ENCODE measurements at regions not wholly inside any gene's neighbourhood (a gene's known extent, or its start where the extent isn't known, plus 50 kb on each side); places are given as distances from the start of the nearest gene placed in this dataset.

DNA sequence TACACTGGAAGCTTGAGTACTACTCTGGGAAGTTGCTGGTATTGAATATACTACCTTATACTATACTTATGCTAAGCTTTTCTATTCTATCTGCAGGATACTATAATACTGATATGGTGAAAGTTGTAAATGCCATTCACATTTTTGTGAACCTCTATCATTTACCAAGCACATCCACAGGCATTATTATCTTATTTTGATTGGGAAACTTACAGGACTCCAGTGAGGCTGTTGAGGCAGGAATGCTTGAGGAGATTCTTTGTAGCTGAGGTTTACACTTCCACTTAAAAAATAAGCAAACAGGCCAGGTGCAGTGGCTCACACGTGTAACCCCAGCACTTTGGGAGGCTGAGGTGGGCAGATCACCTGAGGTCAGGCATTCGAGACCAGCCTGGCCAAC is 442.9 kb downstream of the QKI start (continued):
- TF ChIP-seq, protein P1, sequence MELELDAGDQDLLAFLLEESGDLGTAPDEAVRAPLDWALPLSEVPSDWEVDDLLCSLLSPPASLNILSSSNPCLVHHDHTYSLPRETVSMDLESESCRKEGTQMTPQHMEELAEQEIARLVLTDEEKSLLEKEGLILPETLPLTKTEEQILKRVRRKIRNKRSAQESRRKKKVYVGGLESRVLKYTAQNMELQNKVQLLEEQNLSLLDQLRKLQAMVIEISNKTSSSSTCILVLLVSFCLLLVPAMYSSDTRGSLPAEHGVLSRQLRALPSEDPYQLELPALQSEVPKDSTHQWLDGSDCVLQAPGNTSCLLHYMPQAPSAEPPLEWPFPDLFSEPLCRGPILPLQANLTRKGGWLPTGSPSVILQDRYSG (tag; conservative IDR thresholded peaks at IDR 0.05; ENCODE audit: low read depth), result no peak
- TF ChIP-seq, protein P2, sequence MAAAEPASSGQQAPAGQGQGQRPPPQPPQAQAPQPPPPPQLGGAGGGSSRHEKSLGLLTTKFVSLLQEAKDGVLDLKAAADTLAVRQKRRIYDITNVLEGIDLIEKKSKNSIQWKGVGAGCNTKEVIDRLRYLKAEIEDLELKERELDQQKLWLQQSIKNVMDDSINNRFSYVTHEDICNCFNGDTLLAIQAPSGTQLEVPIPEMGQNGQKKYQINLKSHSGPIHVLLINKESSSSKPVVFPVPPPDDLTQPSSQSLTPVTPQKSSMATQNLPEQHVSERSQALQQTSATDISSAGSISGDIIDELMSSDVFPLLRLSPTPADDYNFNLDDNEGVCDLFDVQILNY (CRISPR knock-in tag; IDR thresholded peaks at IDR 0.05), result no peak
- TF ChIP-seq TARDBP (IDR thresholded peaks at IDR 0.05) (no peak), NCOR1 (IDR thresholded peaks at IDR 0.05) (no peak), RBM22 (IDR thresholded peaks at IDR 0.05; ENCODE audit: low read depth, low read length, poor library complexity, severe bottlenecking) (no peak), SMAD1 (IDR thresholded peaks at IDR 0.05; ENCODE audit: low read depth, low read length, partially characterized antibody) (no peak), SMARCA5 (IDR thresholded peaks at IDR 0.05) (no peak), PURB (CRISPR knock-in tag; IDR thresholded peaks at IDR 0.05; ENCODE audit: low read depth) (no peak), TCF3 (CRISPR knock-in tag; IDR thresholded peaks at IDR 0.05) (no peak)
- TF ChIP-seq, protein P3, sequence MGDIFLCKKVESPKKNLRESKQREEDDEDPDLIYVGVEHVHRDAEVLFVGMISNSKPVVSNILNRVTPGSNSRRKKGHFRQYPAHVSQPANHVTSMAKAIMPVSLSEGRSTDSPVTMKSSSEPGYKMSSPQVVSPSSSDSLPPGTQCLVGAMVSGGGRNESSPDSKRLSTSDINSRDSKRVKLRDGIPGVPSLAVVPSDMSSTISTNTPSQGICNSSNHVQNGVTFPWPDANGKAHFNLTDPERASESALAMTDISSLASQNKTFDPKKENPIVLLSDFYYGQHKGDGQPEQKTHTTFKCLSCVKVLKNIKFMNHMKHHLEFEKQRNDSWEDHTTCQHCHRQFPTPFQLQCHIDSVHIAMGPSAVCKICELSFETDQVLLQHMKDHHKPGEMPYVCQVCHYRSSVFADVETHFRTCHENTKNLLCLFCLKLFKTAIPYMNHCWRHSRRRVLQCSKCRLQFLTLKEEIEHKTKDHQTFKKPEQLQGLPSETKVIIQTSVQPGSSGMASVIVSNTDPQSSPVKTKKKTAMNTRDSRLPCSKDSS (IDR thresholded peaks at IDR 0.05; ENCODE audit: low read depth, partially characterized antibody), result no peak
- TF ChIP-seq, protein P4, sequence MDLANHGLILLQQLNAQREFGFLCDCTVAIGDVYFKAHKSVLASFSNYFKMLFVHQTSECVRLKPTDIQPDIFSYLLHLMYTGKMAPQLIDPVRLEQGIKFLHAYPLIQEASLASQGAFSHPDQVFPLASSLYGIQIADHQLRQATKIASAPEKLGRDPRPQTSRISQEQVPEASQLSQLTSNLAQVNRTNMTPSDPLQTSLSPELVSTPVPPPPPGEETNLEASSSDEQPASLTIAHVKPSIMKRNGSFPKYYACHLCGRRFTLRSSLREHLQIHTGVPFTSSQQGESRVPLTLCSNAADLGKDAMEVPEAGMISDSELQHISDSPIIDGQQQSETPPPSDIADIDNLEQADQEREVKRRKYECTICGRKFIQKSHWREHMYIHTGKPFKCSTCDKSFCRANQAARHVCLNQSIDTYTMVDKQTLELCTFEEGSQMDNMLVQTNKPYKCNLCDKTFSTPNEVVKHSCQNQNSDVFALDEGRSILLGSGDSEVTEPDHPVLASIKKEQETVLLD (IDR thresholded peaks at IDR 0.05), result no peak
- TF ChIP-seq, protein P5, sequence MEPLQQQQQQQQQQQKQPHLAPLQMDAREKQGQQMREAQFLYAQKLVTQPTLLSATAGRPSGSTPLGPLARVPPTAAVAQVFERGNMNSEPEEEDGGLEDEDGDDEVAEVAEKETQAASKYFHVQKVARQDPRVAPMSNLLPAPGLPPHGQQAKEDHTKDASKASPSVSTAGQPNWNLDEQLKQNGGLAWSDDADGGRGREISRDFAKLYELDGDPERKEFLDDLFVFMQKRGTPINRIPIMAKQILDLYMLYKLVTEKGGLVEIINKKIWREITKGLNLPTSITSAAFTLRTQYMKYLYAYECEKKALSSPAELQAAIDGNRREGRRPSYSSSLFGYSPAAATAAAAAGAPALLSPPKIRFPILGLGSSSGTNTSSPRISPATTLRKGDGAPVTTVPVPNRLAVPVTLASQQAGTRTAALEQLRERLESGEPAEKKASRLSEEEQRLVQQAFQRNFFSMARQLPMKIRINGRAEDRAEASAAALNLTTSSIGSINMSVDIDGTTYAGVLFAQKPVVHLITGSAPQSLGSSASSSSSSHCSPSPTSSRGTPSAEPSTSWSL (CRISPR knock-in tag; IDR thresholded peaks at IDR 0.05; ENCODE audit: borderline replicate concordance), result no peak

Data from K562 (cell line).